ENCODE measurements at regions not wholly inside any gene's neighbourhood (a gene's known extent, or its start where the extent isn't known, plus 50 kb on each side); places are given as distances from the start of the nearest gene placed in this dataset.

- Mint-ChIP-seq H3K9me3 (no peaks in the 10 kb centered on the region), H3K27ac (no peak overlapping the region), H3K36me3 (ENCODE audit: low read depth) (no peaks in the 10 kb centered on the region), H3K27me3 (no peaks in the 10 kb centered on the region), H3K4me1 (no peaks in the 10 kb centered on the region), H3K4me3 (no peak overlapping the region)
- intact Hi-C loops (cut with micrococcal nuclease) = no loop called here
- CTCF ChIA-PET = no interaction called here
- no peak for DNase-seq
- no peak for ATAC-seq (ENCODE audit: low read depth)
- no peak for TF ChIP-seq CTCF (IDR thresholded peaks at IDR 0.05)
- POLR2A ChIA-PET = no interaction called here
Measured at GRCh38 chr1:195971589-195971988, 636.7 kb downstream of the KCNT2 start.

DNA sequence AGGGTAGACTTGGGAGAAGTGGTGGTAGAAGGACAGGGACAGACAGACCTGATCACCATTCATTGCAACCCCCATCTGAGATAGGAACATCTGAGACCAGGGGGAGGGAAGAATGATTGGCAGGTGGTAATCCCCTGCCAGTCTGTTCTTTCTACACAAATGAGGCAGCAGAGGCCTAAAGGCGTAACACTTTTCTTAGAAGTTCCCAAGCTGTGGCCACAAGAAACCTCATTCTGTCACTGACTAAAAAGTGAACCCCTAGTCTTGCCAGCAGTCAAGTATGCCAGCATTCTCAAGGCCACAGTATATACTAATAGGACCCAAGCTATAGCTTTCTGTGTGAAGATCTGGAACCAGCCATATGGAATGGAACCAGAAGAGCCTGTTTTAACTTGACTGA, 638.0 kb downstream of the KCNT2 start:
- Mint-ChIP-seq H3K36me3 (ENCODE audit: low read depth) (no peaks in the 10 kb centered on the region), H3K4me3 (no peak overlapping the region), H3K9me3 (no peaks in the 10 kb centered on the region), H3K27me3 (no peaks in the 10 kb centered on the region), H3K4me1 (no peaks in the 10 kb centered on the region), H3K27ac (no peak overlapping the region)
- no peak for TF ChIP-seq CTCF (IDR thresholded peaks at IDR 0.05)
- no peak for ATAC-seq (ENCODE audit: low read depth)
- ChIA-PET POLR2A (no interaction called here), CTCF (no interaction called here)
- intact Hi-C loops (cut with micrococcal nuclease) = no loop called here
- DNase-seq = no peak

- intact Hi-C loops (cut with micrococcal nuclease) = no loop called here
- no peaks in the 10 kb centered on the region for H3K36me3 Mint-ChIP-seq (ENCODE audit: low read depth)
- no peaks in the 10 kb centered on the region for H3K4me1 Mint-ChIP-seq
- ATAC-seq (ENCODE audit: low read depth) (no peak), DNase-seq (no peak)
- no peaks in the 10 kb centered on the region for H3K27me3 Mint-ChIP-seq
- no peak overlapping the region for H3K27ac Mint-ChIP-seq
- POLR2A ChIA-PET = no interaction called here
- CTCF ChIA-PET = no interaction called here
- no peaks in the 10 kb centered on the region for H3K9me3 Mint-ChIP-seq
- TF ChIP-seq CTCF (IDR thresholded peaks at IDR 0.05) = no peak
- no peak overlapping the region for H3K4me3 Mint-ChIP-seq
Measured at GRCh38 chr1:195965475-195965874, 642.8 kb downstream of the KCNT2 start.

DNA sequence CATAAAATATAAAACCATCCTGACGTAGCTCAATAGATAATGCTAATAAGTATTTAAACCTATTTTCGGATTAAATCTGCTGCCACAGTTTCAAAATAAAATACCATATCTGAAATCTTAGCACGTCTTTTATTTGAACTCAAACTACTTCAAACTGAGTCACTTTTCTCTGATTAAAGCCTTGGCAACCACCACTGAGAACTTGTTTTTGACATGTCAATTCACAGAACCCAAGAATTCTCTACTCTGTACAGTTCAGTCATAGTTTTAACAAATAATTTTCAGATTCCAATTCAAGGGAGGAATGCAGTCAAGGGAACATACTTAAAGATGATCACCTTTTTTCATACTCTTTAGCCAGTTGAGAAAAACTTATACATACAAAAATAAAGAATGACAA, 643.2 kb downstream of the KCNT2 start:
- Mint-ChIP-seq H3K4me3 (no peak overlapping the region), H3K4me1 (no peaks in the 10 kb centered on the region), H3K9me3 (peaks cover 2% of the 10 kb centered on the region), H3K36me3 (ENCODE audit: low read depth) (no peaks in the 10 kb centered on the region), H3K27me3 (no peaks in the 10 kb centered on the region), H3K27ac (no peak overlapping the region)
- TF ChIP-seq CTCF (IDR thresholded peaks at IDR 0.05) = no peak
- intact Hi-C loops (cut with micrococcal nuclease) = no loop called here
- CTCF ChIA-PET = no interaction called here
- POLR2A ChIA-PET = no interaction called here
- DNase-seq (no peak), ATAC-seq (ENCODE audit: low read depth) (no peak)

DNA sequence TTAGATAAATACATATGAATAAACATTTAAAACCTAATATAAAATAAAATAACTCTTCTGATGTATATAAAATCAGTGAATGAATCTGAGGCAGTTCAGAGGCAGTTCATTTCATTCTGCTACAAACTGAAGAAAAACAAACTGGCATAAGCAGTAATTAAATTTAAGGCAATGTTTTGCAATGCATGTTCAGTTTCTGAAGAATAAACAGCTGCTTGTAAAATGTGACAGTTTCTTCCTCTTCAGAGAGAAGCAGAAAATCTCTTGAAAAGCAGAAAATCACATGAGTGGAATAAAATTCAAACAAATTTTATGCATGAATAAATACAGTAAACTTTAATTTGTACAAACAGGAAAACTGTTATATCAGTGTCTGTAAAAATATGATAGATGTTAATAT, 643.7 kb downstream of the KCNT2 start:
- TF ChIP-seq CTCF (IDR thresholded peaks at IDR 0.05) = no peak
- Mint-ChIP-seq H3K27ac (no peak overlapping the region), H3K27me3 (no peaks in the 10 kb centered on the region), H3K4me3 (no peak overlapping the region), H3K9me3 (peaks cover 2% of the 10 kb centered on the region), H3K36me3 (ENCODE audit: low read depth) (no peaks in the 10 kb centered on the region), H3K4me1 (no peaks in the 10 kb centered on the region)
- DNase-seq = no peak
- CTCF ChIA-PET = no interaction called here
- POLR2A ChIA-PET = no interaction called here
- intact Hi-C loops (cut with micrococcal nuclease) = no loop called here
- no peak for ATAC-seq (ENCODE audit: low read depth)
